ENCODE measurements at regions not wholly inside any gene's neighbourhood (a gene's known extent, or its start where the extent isn't known, plus 50 kb on each side); places are given as distances from the start of the nearest gene placed in this dataset.
"Not testable (repeated sequence)": the region's sequence is repeated elsewhere in the genome, so short reads cannot be mapped to it uniquely, and the experiment has no call there.

- Histone ChIP-seq H3K4me3 (ENCODE audit: control insufficient read depth in 1 of 7, extremely low read depth in 1 of 7, insufficient read depth in 4 of 7, low read depth in 2 of 7, low read length in 6 of 7) (no peak overlapping the region), H3K36me3 (ENCODE audit: control insufficient read depth in 4 of 4, insufficient read depth in 4 of 4, low read length in 3 of 4) (no peaks in the 10 kb centered on the region), H3K27me3 (replicated peaks in 2 of 5; ENCODE audit: control insufficient read depth in 4 of 5, insufficient read depth in 5 of 5, low read length in 4 of 5) (no peaks in the 10 kb centered on the region), H3K4me1 (ENCODE audit: control extremely low read depth in 1 of 4, control insufficient read depth in 4 of 4, insufficient read depth in 4 of 4, low read length in 3 of 4) (no peaks in the 10 kb centered on the region), H3K27ac (ENCODE audit: insufficient read depth in 1 of 2, low read depth in 1 of 2, low read length in 2 of 2, poor library complexity in 1 of 2, severe bottlenecking in 2 of 2) (no peak overlapping the region), H3K9me3 (ENCODE audit: control extremely low read depth in 1 of 5, control insufficient read depth in 4 of 5, insufficient read depth in 2 of 5, low read depth in 1 of 5, low read length in 4 of 5) (no peaks in the 10 kb centered on the region)
- ChIA-PET POLR2A (no interaction called here), CTCF (no interaction called here)
- no peak for DNase-seq
- 84% methylated on average over 3 of the region's 3 CpGs for WGBS (ENCODE audit: insufficient coverage)
Measured at GRCh38 chr1:177413982-177414596, 243.3 kb downstream of the BRINP2 start.

DNA sequence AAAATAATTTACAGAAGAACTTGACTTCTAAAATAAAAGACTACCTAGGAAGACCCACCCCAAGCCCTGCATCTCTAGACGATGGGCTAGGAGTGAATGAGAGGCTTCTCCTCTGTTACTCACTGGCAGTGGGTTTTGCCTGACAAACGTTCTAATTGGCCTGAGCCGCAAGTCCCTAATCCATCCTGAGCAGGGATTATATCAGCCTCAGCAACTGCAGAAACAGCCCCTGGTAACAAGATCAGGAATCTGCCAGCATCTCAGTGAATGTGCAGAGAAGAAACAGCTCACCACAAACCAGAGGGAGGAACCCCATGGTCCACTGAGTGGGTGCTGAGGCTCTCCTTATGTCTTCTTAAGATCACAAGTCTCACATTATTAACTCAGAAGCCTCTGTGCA lies 240.6 kb downstream of the BRINP2 start:
- no peak for DNase-seq
- Histone ChIP-seq H3K4me1 (ENCODE audit: control extremely low read depth in 1 of 4, control insufficient read depth in 4 of 4, insufficient read depth in 4 of 4, low read length in 3 of 4) (no peaks in the 10 kb centered on the region), H3K4me3 (ENCODE audit: control insufficient read depth in 1 of 7, extremely low read depth in 1 of 7, insufficient read depth in 4 of 7, low read depth in 2 of 7, low read length in 6 of 7) (no peak overlapping the region), H3K27ac (ENCODE audit: insufficient read depth in 1 of 2, low read depth in 1 of 2, low read length in 2 of 2, poor library complexity in 1 of 2, severe bottlenecking in 2 of 2) (no peak overlapping the region), H3K9me3 (ENCODE audit: control extremely low read depth in 1 of 5, control insufficient read depth in 4 of 5, insufficient read depth in 2 of 5, low read depth in 1 of 5, low read length in 4 of 5) (no peaks in the 10 kb centered on the region), H3K27me3 (replicated peaks in 2 of 5; ENCODE audit: control insufficient read depth in 4 of 5, insufficient read depth in 5 of 5, low read length in 4 of 5) (no peaks in the 10 kb centered on the region), H3K36me3 (ENCODE audit: control insufficient read depth in 4 of 4, insufficient read depth in 4 of 4, low read length in 3 of 4) (no peaks in the 10 kb centered on the region)
- POLR2A ChIA-PET = no interaction called here
- CTCF ChIA-PET = no interaction called here
- WGBS (ENCODE audit: insufficient coverage) = 74% methylated on average over 3 of the region's 3 CpGs

DNA sequence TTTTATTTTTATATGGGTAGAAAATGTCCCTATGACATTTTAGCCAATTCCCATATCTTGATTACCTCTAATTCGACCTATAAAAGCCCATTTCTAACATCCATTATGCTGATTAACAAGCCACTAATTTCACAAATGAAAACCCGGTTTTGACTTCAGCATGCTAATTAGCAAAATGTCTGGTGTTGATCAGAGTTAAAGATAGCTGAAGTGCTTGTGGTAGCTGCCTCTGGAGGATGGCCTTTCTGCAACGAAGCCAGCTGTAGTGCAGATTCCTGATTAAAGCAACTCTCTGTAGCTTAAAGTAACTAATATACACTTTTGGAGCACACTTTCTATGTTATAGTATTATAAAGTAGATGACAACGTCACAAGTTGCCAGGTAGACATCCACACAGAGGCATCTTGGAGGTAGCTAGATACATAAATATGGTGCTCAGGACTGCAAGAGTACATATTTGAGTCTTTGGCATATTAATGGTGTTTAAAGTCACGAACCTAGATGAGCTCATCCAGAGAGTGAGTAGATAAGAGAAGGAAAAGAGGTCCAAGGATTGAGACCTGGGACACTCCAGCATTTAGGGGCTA lies 239.5 kb downstream of the BRINP2 start:
- no peak overlapping the region for H3K27ac ChIP-seq (ENCODE audit: insufficient read depth in 1 of 2, low read depth in 1 of 2, low read length in 2 of 2, poor library complexity in 1 of 2, severe bottlenecking in 2 of 2)
- no peak overlapping the region for H3K4me3 ChIP-seq (ENCODE audit: control insufficient read depth in 1 of 7, extremely low read depth in 1 of 7, insufficient read depth in 4 of 7, low read depth in 2 of 7, low read length in 6 of 7)
- WGBS (ENCODE audit: insufficient coverage) = 94% methylated on average over 2 of the region's 5 CpGs
- no peaks in the 10 kb centered on the region for H3K4me1 ChIP-seq (ENCODE audit: control extremely low read depth in 1 of 4, control insufficient read depth in 4 of 4, insufficient read depth in 4 of 4, low read length in 3 of 4)
- POLR2A ChIA-PET = no interaction called here
- no peaks in the 10 kb centered on the region for H3K9me3 ChIP-seq (ENCODE audit: control extremely low read depth in 1 of 5, control insufficient read depth in 4 of 5, insufficient read depth in 2 of 5, low read depth in 1 of 5, low read length in 4 of 5)
- no peak for DNase-seq
- H3K27me3 ChIP-seq (replicated peaks in 2 of 5; ENCODE audit: control insufficient read depth in 4 of 5, insufficient read depth in 5 of 5, low read length in 4 of 5) = no peaks in the 10 kb centered on the region
- CTCF ChIA-PET = no interaction called here
- H3K36me3 ChIP-seq (ENCODE audit: control insufficient read depth in 4 of 4, insufficient read depth in 4 of 4, low read length in 3 of 4) = no peaks in the 10 kb centered on the region

DNA sequence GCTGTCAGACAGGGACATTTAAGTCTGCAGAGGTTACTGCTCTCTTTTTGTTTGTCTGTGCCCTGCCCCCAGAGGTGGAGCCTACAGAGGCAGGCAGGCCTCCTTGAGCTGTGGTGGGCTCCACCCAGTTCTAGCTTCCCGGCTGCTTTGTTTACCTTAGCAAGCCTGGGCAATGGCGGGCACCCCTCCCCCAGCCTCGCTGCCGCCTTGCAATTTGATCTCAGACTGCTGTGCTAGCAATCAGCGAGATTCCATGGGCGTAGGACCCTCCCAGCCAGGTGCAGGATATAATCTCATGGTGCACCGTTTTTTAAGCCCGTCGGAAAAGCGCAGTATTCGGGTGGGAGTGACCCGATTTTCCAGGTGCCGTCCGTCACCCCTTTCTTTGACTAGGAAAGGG lies 235.6 kb downstream of the BRINP2 start:
- H3K27ac ChIP-seq (ENCODE audit: insufficient read depth in 1 of 2, low read depth in 1 of 2, low read length in 2 of 2, poor library complexity in 1 of 2, severe bottlenecking in 2 of 2); H3K27me3 ChIP-seq (replicated peaks in 2 of 5; ENCODE audit: control insufficient read depth in 4 of 5, insufficient read depth in 5 of 5, low read length in 4 of 5); H3K4me1 ChIP-seq (ENCODE audit: control extremely low read depth in 1 of 4, control insufficient read depth in 4 of 4, insufficient read depth in 4 of 4, low read length in 3 of 4); H3K36me3 ChIP-seq (ENCODE audit: control insufficient read depth in 4 of 4, insufficient read depth in 4 of 4, low read length in 3 of 4); H3K9me3 ChIP-seq (ENCODE audit: control extremely low read depth in 1 of 5, control insufficient read depth in 4 of 5, insufficient read depth in 2 of 5, low read depth in 1 of 5, low read length in 4 of 5); CTCF ChIA-PET; POLR2A ChIA-PET; DNase-seq; H3K4me3 ChIP-seq (ENCODE audit: control insufficient read depth in 1 of 7, extremely low read depth in 1 of 7, insufficient read depth in 4 of 7, low read depth in 2 of 7, low read length in 6 of 7): not testable (repeated sequence)
- 92% methylated on average over 7 of the region's 14 CpGs for WGBS (ENCODE audit: insufficient coverage)

DNA sequence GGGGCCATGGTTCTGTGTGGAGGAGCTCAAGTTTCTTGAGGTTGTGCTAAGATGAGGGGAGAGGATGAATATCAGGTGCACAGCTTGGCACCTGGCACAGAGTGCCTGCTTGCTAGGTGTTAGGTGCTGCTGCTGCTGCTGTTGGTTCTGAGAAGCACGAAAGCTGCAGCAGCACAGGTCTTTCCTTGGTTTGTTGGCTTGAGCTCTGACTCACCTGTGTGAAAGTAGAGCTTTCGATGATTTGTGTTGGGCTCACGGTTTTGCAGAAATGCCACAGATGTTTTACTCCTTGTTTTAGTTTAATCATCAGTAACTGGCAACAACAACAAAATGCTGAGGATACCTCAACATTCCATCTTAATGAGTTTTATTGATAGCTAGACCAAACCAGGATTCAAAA lies 221.6 kb downstream of the BRINP2 start:
- Histone ChIP-seq H3K27ac (ENCODE audit: insufficient read depth in 1 of 2, low read depth in 1 of 2, low read length in 2 of 2, poor library complexity in 1 of 2, severe bottlenecking in 2 of 2) (no peak overlapping the region), H3K27me3 (replicated peaks in 2 of 5; ENCODE audit: control insufficient read depth in 4 of 5, insufficient read depth in 5 of 5, low read length in 4 of 5) (no peaks in the 10 kb centered on the region), H3K4me3 (ENCODE audit: control insufficient read depth in 1 of 7, extremely low read depth in 1 of 7, insufficient read depth in 4 of 7, low read depth in 2 of 7, low read length in 6 of 7) (no peak overlapping the region), H3K36me3 (ENCODE audit: control insufficient read depth in 4 of 4, insufficient read depth in 4 of 4, low read length in 3 of 4) (no peaks in the 10 kb centered on the region), H3K4me1 (ENCODE audit: control extremely low read depth in 1 of 4, control insufficient read depth in 4 of 4, insufficient read depth in 4 of 4, low read length in 3 of 4) (no peaks in the 10 kb centered on the region), H3K9me3 (ENCODE audit: control extremely low read depth in 1 of 5, control insufficient read depth in 4 of 5, insufficient read depth in 2 of 5, low read depth in 1 of 5, low read length in 4 of 5) (no peaks in the 10 kb centered on the region)
- CTCF ChIA-PET = no interaction called here
- no peak for DNase-seq
- POLR2A ChIA-PET = no interaction called here
- 100% methylated on average over 2 of the region's 3 CpGs for WGBS (ENCODE audit: insufficient coverage)

DNA sequence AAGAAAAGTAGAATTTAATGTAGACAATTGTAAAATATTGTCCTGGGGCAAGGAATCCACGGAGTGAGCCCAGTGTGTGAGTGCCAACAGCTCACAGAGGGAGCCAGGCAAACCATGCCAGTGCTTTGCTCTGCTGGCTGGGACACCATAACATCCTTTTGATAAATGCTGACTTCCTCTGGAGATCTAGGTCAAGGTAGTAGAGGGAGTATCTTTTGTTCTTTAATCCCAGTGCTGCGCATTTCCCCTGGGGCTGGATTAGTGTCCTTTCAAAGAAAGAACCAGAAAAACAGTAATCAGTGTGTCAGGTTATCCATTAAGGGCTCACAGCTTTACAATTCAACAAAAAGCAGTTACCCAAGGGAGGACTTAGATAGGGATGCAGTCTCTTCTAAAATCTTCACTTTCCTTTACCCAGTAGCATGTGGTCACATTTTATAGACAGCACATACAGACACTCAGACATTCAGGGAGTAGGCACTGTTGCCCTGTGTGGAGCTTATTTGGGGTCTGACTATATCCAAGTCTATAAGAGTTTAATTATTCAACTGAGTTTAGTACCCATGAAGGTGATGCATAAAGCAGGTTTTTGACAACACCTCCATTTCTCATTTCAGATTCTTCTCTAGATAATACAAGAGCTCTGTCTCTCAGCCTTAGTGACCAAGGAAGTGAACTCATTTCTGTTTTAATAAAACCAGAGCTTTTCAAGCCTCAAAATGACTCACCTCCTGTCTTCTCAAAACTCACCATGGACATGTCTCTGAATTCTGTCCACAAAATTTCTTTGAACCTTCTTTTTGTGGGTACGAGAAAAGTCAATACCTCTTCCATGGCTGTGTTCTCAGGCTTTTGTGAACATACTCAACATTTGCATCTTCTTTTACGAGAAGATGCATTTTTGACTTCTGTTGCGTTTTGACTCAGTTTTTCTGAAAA lies 215.3 kb downstream of the BRINP2 start:
- CTCF ChIA-PET = no interaction called here
- POLR2A ChIA-PET = no interaction called here
- H3K36me3 ChIP-seq (ENCODE audit: control insufficient read depth in 4 of 4, insufficient read depth in 4 of 4, low read length in 3 of 4) = no peaks in the 10 kb centered on the region
- DNase-seq = no peak
- H3K4me1 ChIP-seq (ENCODE audit: control extremely low read depth in 1 of 4, control insufficient read depth in 4 of 4, insufficient read depth in 4 of 4, low read length in 3 of 4) = no peaks in the 10 kb centered on the region
- no peaks in the 10 kb centered on the region for H3K9me3 ChIP-seq (ENCODE audit: control extremely low read depth in 1 of 5, control insufficient read depth in 4 of 5, insufficient read depth in 2 of 5, low read depth in 1 of 5, low read length in 4 of 5)
- no peak overlapping the region for H3K4me3 ChIP-seq (ENCODE audit: control insufficient read depth in 1 of 7, extremely low read depth in 1 of 7, insufficient read depth in 4 of 7, low read depth in 2 of 7, low read length in 6 of 7)
- 92% methylated on average over 4 of the region's 5 CpGs for WGBS (ENCODE audit: insufficient coverage)
- H3K27me3 ChIP-seq (replicated peaks in 2 of 5; ENCODE audit: control insufficient read depth in 4 of 5, insufficient read depth in 5 of 5, low read length in 4 of 5) = no peaks in the 10 kb centered on the region
- no peak overlapping the region for H3K27ac ChIP-seq (ENCODE audit: insufficient read depth in 1 of 2, low read depth in 1 of 2, low read length in 2 of 2, poor library complexity in 1 of 2, severe bottlenecking in 2 of 2)

GRCh38 chr1:177384461-177384860 lies 213.7 kb downstream of the BRINP2 start:
- H3K4me1 ChIP-seq (ENCODE audit: control extremely low read depth in 1 of 4, control insufficient read depth in 4 of 4, insufficient read depth in 4 of 4, low read length in 3 of 4) = no peaks in the 10 kb centered on the region
- H3K9me3 ChIP-seq (ENCODE audit: control extremely low read depth in 1 of 5, control insufficient read depth in 4 of 5, insufficient read depth in 2 of 5, low read depth in 1 of 5, low read length in 4 of 5) = no peaks in the 10 kb centered on the region
- CTCF ChIA-PET = no interaction called here
- H3K27ac ChIP-seq (ENCODE audit: insufficient read depth in 1 of 2, low read depth in 1 of 2, low read length in 2 of 2, poor library complexity in 1 of 2, severe bottlenecking in 2 of 2) = no peak overlapping the region
- no peaks in the 10 kb centered on the region for H3K36me3 ChIP-seq (ENCODE audit: control insufficient read depth in 4 of 4, insufficient read depth in 4 of 4, low read length in 3 of 4)
- 79% methylated on average over 3 of the region's 3 CpGs for WGBS (ENCODE audit: insufficient coverage)
- no peak for DNase-seq
- no peaks in the 10 kb centered on the region for H3K27me3 ChIP-seq (replicated peaks in 2 of 5; ENCODE audit: control insufficient read depth in 4 of 5, insufficient read depth in 5 of 5, low read length in 4 of 5)
- H3K4me3 ChIP-seq (ENCODE audit: control insufficient read depth in 1 of 7, extremely low read depth in 1 of 7, insufficient read depth in 4 of 7, low read depth in 2 of 7, low read length in 6 of 7) = no peak overlapping the region
- POLR2A ChIA-PET = no interaction called here

Measured in common myeloid progenitor, CD34-positive (primary cell).